ENCODE measurements at regions not wholly inside any gene's neighbourhood (a gene's known extent, or its start where the extent isn't known, plus 50 kb on each side); places are given as distances from the start of the nearest gene placed in this dataset.

- no peaks in the 10 kb centered on the region for H3K27me3 ChIP-seq
- no peaks in the 10 kb centered on the region for H3K4me1 ChIP-seq (ENCODE audit: insufficient read depth)
- WGBS, 3 donors, result 63 to 65% (median 64%) methylated on average over 4 of the region's 4 CpGs
- no peak for DNase-seq
- no peak overlapping the region for H3K27ac ChIP-seq
- no peaks in the 10 kb centered on the region for H3K36me3 ChIP-seq
- no peak overlapping the region for H3K4me3 ChIP-seq
- no peaks in the 10 kb centered on the region for H3K9me3 ChIP-seq
- TF ChIP-seq CTCF (IDR thresholded peaks at IDR 0.05), result no peak
- no peak for TF ChIP-seq EP300 (IDR thresholded peaks at IDR 0.05)
- no peak for TF ChIP-seq POLR2A (IDR thresholded peaks at IDR 0.05)
- intact Hi-C loops (cut with DNase I), result no loop called here
These were observed 1591.4 kb downstream of the REEP3 start for GRCh38 chr10:65112573-65112972.

- WGBS, 3 donors, result 72 to 86% (median 74%) methylated on average over 1 of the region's 1 CpG
- Histone ChIP-seq H3K9me3 (no peaks in the 10 kb centered on the region), H3K27me3 (no peaks in the 10 kb centered on the region), H3K4me1 (ENCODE audit: insufficient read depth) (no peaks in the 10 kb centered on the region), H3K4me3 (no peak overlapping the region), H3K27ac (no peak overlapping the region), H3K36me3 (no peaks in the 10 kb centered on the region)
- no peak for DNase-seq
- intact Hi-C loops (cut with DNase I), result no loop called here
- no peak for TF ChIP-seq POLR2A (IDR thresholded peaks at IDR 0.05)
- TF ChIP-seq EP300 (IDR thresholded peaks at IDR 0.05), result no peak
- no peak for TF ChIP-seq CTCF (IDR thresholded peaks at IDR 0.05)
These were observed 1601.9 kb downstream of the REEP3 start for GRCh38 chr10:65123120-65123519.

- Histone ChIP-seq H3K4me3 (no peak overlapping the region), H3K27ac (no peak overlapping the region), H3K4me1 (ENCODE audit: insufficient read depth) (no peaks in the 10 kb centered on the region), H3K27me3 (no peaks in the 10 kb centered on the region), H3K9me3 (no peaks in the 10 kb centered on the region), H3K36me3 (no peaks in the 10 kb centered on the region)
- no peak for DNase-seq
- intact Hi-C loops (cut with DNase I), result no loop called here
- 60 to 61% (median 60%) methylated on average over 2 of the region's 2 CpGs for WGBS, 3 donors
- TF ChIP-seq POLR2A (IDR thresholded peaks at IDR 0.05), result no peak
- TF ChIP-seq EP300 (IDR thresholded peaks at IDR 0.05), result no peak
- no peak for TF ChIP-seq CTCF (IDR thresholded peaks at IDR 0.05)
These were observed 1604.0 kb downstream of the REEP3 start for GRCh38 chr10:65125212-65125611.

GRCh38 chr10:65126288-65126687 lies 1605.1 kb downstream of the REEP3 start:
- DNase-seq, result no peak
- 85 to 93% (median 86%) methylated on average over 1 of the region's 1 CpG for WGBS, 3 donors
- TF ChIP-seq CTCF (IDR thresholded peaks at IDR 0.05), result no peak
- no peak for TF ChIP-seq EP300 (IDR thresholded peaks at IDR 0.05)
- TF ChIP-seq POLR2A (IDR thresholded peaks at IDR 0.05), result no peak
- no peaks in the 10 kb centered on the region for H3K4me1 ChIP-seq (ENCODE audit: insufficient read depth)
- H3K4me3 ChIP-seq, result no peak overlapping the region
- H3K27me3 ChIP-seq, result no peaks in the 10 kb centered on the region
- H3K36me3 ChIP-seq, result no peaks in the 10 kb centered on the region
- no peak overlapping the region for H3K27ac ChIP-seq
- H3K9me3 ChIP-seq, result no peaks in the 10 kb centered on the region
- intact Hi-C loops (cut with DNase I), result no loop called here

GRCh38 chr10:65128277-65128676 lies 1607.1 kb downstream of the REEP3 start:
- H3K27me3 ChIP-seq, result no peaks in the 10 kb centered on the region
- no peaks in the 10 kb centered on the region for H3K4me1 ChIP-seq (ENCODE audit: insufficient read depth)
- no peak overlapping the region for H3K4me3 ChIP-seq
- no peak overlapping the region for H3K27ac ChIP-seq
- TF ChIP-seq POLR2A (IDR thresholded peaks at IDR 0.05) (no peak), EP300 (IDR thresholded peaks at IDR 0.05) (no peak), CTCF (IDR thresholded peaks at IDR 0.05) (no peak)
- H3K36me3 ChIP-seq, result no peaks in the 10 kb centered on the region
- intact Hi-C loops (cut with DNase I), result no loop called here
- no peaks in the 10 kb centered on the region for H3K9me3 ChIP-seq
- no peak for DNase-seq
- 88 to 92% (median 90%) methylated on average over 2 of the region's 2 CpGs for WGBS, 3 donors
